ENCODE measurements at regions not wholly inside any gene's neighbourhood (a gene's known extent, or its start where the extent isn't known, plus 50 kb on each side); places are given as distances from the start of the nearest gene placed in this dataset.

GRCh38 chr5:99640646-99641045, 711.8 kb upstream of the CHD1 start:
- Mint-ChIP-seq H3K4me3 (no peak overlapping the region), H3K9me3 (peaks cover 0 to 6% (median 2%) of the 10 kb centered on the region in 7 donors), H3K27ac (no peak overlapping the region), H3K27me3 (ENCODE audit: low read depth in 3 of 3) (peaks cover 0 to 3% (median 2%) of the 10 kb centered on the region in 3 donors), H3K4me1 (no peaks in the 10 kb centered on the region), H3K36me3 (no peaks in the 10 kb centered on the region)
- H3K27me3 ChIP-seq (ENCODE audit: control insufficient read depth in 2 of 2, insufficient read depth in 2 of 2, low read length in 2 of 2), result no peaks in the 10 kb centered on the region
- no peak overlapping the region for H3K4me2 ChIP-seq (replicated peaks; ENCODE audit: extremely low read depth, low read length, poor library complexity, severe bottlenecking)
- no peaks in the 10 kb centered on the region for H3K9me3 ChIP-seq (replicated peaks in 1 of 2; ENCODE audit: control insufficient read depth in 1 of 2, insufficient read depth in 1 of 2, low read length in 2 of 2)
- H3K4me3 ChIP-seq (replicated peaks in 1 of 3; ENCODE audit: low read depth in 2 of 3, low read length in 3 of 3), result no peak overlapping the region
- 79% methylated on average over 2 of the region's 2 CpGs for WGBS (ENCODE audit: insufficient coverage)
- no peaks in the 10 kb centered on the region for H3K4me1 ChIP-seq (ENCODE audit: control insufficient read depth in 1 of 2, insufficient read depth in 2 of 2, low read length in 2 of 2)
- no peak for TF ChIP-seq CTCF (IDR thresholded peaks at IDR 0.05)
- H4K20me1 ChIP-seq (ENCODE audit: insufficient read depth, low read length), result no peaks in the 10 kb centered on the region
- no peak overlapping the region for H3K27ac ChIP-seq (ENCODE audit: low read depth in 1 of 2, low read length in 2 of 2)
- intact Hi-C loops (cut with micrococcal nuclease), result no loop called here
- H3K9ac ChIP-seq (ENCODE audit: insufficient read depth, low read length, poor library complexity, severe bottlenecking), result no peak overlapping the region
- no peaks in the 10 kb centered on the region for H3K36me3 ChIP-seq (replicated peaks in 1 of 2; ENCODE audit: control insufficient read depth in 1 of 2, insufficient read depth in 2 of 2, low read length in 2 of 2)
- DNase-seq, result no peak
- no peaks in the 10 kb centered on the region for H3K79me2 ChIP-seq (ENCODE audit: insufficient read depth, low read length)
- H2AFZ ChIP-seq (ENCODE audit: insufficient read depth, low read depth, low read length, poor library complexity, severe bottlenecking), result no peak overlapping the region

GRCh38 chr5:99639905-99640304, 711.1 kb upstream of the CHD1 start:
- Histone ChIP-seq H2AFZ (ENCODE audit: insufficient read depth, low read depth, low read length, poor library complexity, severe bottlenecking) (no peak overlapping the region), H3K27ac (ENCODE audit: low read depth in 1 of 2, low read length in 2 of 2) (no peak overlapping the region), H3K36me3 (replicated peaks in 1 of 2; ENCODE audit: control insufficient read depth in 1 of 2, insufficient read depth in 2 of 2, low read length in 2 of 2) (no peaks in the 10 kb centered on the region), H4K20me1 (ENCODE audit: insufficient read depth, low read length) (no peaks in the 10 kb centered on the region), H3K79me2 (ENCODE audit: insufficient read depth, low read length) (no peaks in the 10 kb centered on the region), H3K4me3 (replicated peaks in 1 of 3; ENCODE audit: low read depth in 2 of 3, low read length in 3 of 3) (no peak overlapping the region), H3K9me3 (replicated peaks in 1 of 2; ENCODE audit: control insufficient read depth in 1 of 2, insufficient read depth in 1 of 2, low read length in 2 of 2) (no peaks in the 10 kb centered on the region), H3K27me3 (ENCODE audit: control insufficient read depth in 2 of 2, insufficient read depth in 2 of 2, low read length in 2 of 2) (no peaks in the 10 kb centered on the region), H3K4me1 (ENCODE audit: control insufficient read depth in 1 of 2, insufficient read depth in 2 of 2, low read length in 2 of 2) (no peaks in the 10 kb centered on the region), H3K9ac (ENCODE audit: insufficient read depth, low read length, poor library complexity, severe bottlenecking) (no peak overlapping the region), H3K4me2 (replicated peaks; ENCODE audit: extremely low read depth, low read length, poor library complexity, severe bottlenecking) (no peak overlapping the region)
- Mint-ChIP-seq H3K4me3 (no peak overlapping the region), H3K36me3 (no peaks in the 10 kb centered on the region), H3K9me3 (peaks cover 0 to 6% (median 2%) of the 10 kb centered on the region in 7 donors), H3K4me1 (no peaks in the 10 kb centered on the region), H3K27me3 (ENCODE audit: low read depth in 3 of 3) (peaks cover 0 to 3% (median 1%) of the 10 kb centered on the region in 3 donors), H3K27ac (no peak overlapping the region)
- no peak for DNase-seq
- intact Hi-C loops (cut with micrococcal nuclease), result no loop called here
- TF ChIP-seq CTCF (IDR thresholded peaks at IDR 0.05), result no peak
